Progenitor cell of endocrine pancreas (in vitro differentiated cells): ENCODE measurements at regions not wholly inside any gene's neighbourhood (a gene's known extent, or its start where the extent isn't known, plus 50 kb on each side); places are given as distances from the start of the nearest gene placed in this dataset.

Source experiments
- DNase-seq: peaks from one replicate; pipeline ENCODE4 v3.0.0; 2021; ENCODE audit warnings: low spot score; ENCODE audit not compliant: unreplicated experiment
- H3K27ac Mint-ChIP-seq: 2 replicates; pipeline ENCODE4 v1.8.0; 2021; ENCODE audit warnings: mild to moderate bottlenecking, moderate library complexity, mixed read lengths
- H3K27me3 Mint-ChIP-seq: 2 replicates; pipeline ENCODE4 v1.8.0; 2021; ENCODE audit warnings: mixed read lengths
- H3K36me3 Mint-ChIP-seq: 2 replicates; pipeline ENCODE4 v1.8.0; 2022; ENCODE audit warnings: mixed read lengths; ENCODE audit not compliant: insufficient read depth
- H3K4me1 Mint-ChIP-seq: 2 replicates; pipeline ENCODE4 v1.8.0; 2021; ENCODE audit warnings: low read depth, mixed read lengths
- H3K4me3 Mint-ChIP-seq: 2 replicates; pipeline ENCODE4 v1.8.0; 2021; ENCODE audit warnings: low read depth, mild to moderate bottlenecking, moderate library complexity, mixed read lengths
- H3K9me3 Mint-ChIP-seq: 2 replicates; pipeline ENCODE4 v1.8.0; 2021; ENCODE audit warnings: low read depth, mixed read lengths
- CTCF ChIP-seq: fragments of 200-600 bp; sonication (generic); IDR thresholded peaks from one replicate; pipeline ENCODE4 v1.5.0; 2021; ENCODE audit warnings: antibody characterized with exemption, mild to moderate bottlenecking; ENCODE audit not compliant: unreplicated experiment

- Mint-ChIP-seq H3K27me3 (peaks cover 10% of the 10 kb centered on the region), H3K36me3 (no peaks in the 10 kb centered on the region), H3K27ac (no peak overlapping the region), H3K9me3 (no peaks in the 10 kb centered on the region), H3K4me3 (no peak overlapping the region), H3K4me1 (peaks cover 34% of the 10 kb centered on the region)
- DNase-seq, result no peak
- no peak for TF ChIP-seq CTCF
These were observed 62.9 kb upstream of the TJP1 start for GRCh38 chr15:29885183-29885582.

GRCh38 chr15:29883126-29883525 is 60.9 kb upstream of the TJP1 start:
- Mint-ChIP-seq H3K27ac (peak overlapping the region; percentile 78), H3K36me3 (no peaks in the 10 kb centered on the region), H3K9me3 (no peaks in the 10 kb centered on the region), H3K4me3 (no peak overlapping the region), H3K4me1 (peaks cover 19% of the 10 kb centered on the region), H3K27me3 (peaks cover 10% of the 10 kb centered on the region)
- no peak for DNase-seq
- TF ChIP-seq CTCF, result no peak

- H3K4me3 Mint-ChIP-seq, result no peak overlapping the region
- no peak overlapping the region for H3K27ac Mint-ChIP-seq
- no peak for TF ChIP-seq CTCF
- no peak for DNase-seq
- no peaks in the 10 kb centered on the region for H3K9me3 Mint-ChIP-seq
- peaks cover 10% of the 10 kb centered on the region for H3K27me3 Mint-ChIP-seq
- peaks cover 19% of the 10 kb centered on the region for H3K4me1 Mint-ChIP-seq
- H3K36me3 Mint-ChIP-seq, result no peaks in the 10 kb centered on the region
These were observed 58.6 kb upstream of the TJP1 start for GRCh38 chr15:29880886-29881285.

- H3K4me1 Mint-ChIP-seq, result peaks cover 19% of the 10 kb centered on the region
- no peak for TF ChIP-seq CTCF
- H3K27me3 Mint-ChIP-seq, result peaks cover 10% of the 10 kb centered on the region
- no peaks in the 10 kb centered on the region for H3K9me3 Mint-ChIP-seq
- no peak overlapping the region for H3K4me3 Mint-ChIP-seq
- no peak overlapping the region for H3K27ac Mint-ChIP-seq
- no peak for DNase-seq
- H3K36me3 Mint-ChIP-seq, result no peaks in the 10 kb centered on the region
These were observed 58.1 kb upstream of the TJP1 start for GRCh38 chr15:29880341-29880740.

- Mint-ChIP-seq H3K27ac (no peak overlapping the region), H3K36me3 (no peaks in the 10 kb centered on the region), H3K4me1 (peaks cover 34% of the 10 kb centered on the region), H3K4me3 (no peak overlapping the region), H3K27me3 (no peaks in the 10 kb centered on the region), H3K9me3 (no peaks in the 10 kb centered on the region)
- no peak for DNase-seq
- TF ChIP-seq CTCF, result no peak
These were observed 52.7 kb upstream of the TJP1 start for GRCh38 chr15:29874977-29875376.
